ENCODE measurements at regions not wholly inside any gene's neighbourhood (a gene's known extent, or its start where the extent isn't known, plus 50 kb on each side); places are given as distances from the start of the nearest gene placed in this dataset.

- DNase-seq (ENCODE audit: low read depth, low spot score): no peak
- Mint-ChIP-seq H3K27me3 (ENCODE audit: low read depth) (no peaks in the 10 kb centered on the region), H3K36me3 (ENCODE audit: low read depth) (no peaks in the 10 kb centered on the region), H3K27ac (ENCODE audit: unreplicated experiment) (no peak overlapping the region), H3K9me3 (peaks cover 3% of the 10 kb centered on the region), H3K4me1 (no peaks in the 10 kb centered on the region), H3K4me3 (no peak overlapping the region)
- TF ChIP-seq CTCF (conservative IDR thresholded peaks at IDR 0.05): no peak
Observed at GRCh38 chr15:54810496-54810895, 386.2 kb downstream of the RSL24D1 start.

GRCh38 chr15:54810031-54810430 lies 386.7 kb downstream of the RSL24D1 start:
- TF ChIP-seq CTCF (conservative IDR thresholded peaks at IDR 0.05): no peak
- Mint-ChIP-seq H3K9me3 (peaks cover 3% of the 10 kb centered on the region), H3K27me3 (ENCODE audit: low read depth) (no peaks in the 10 kb centered on the region), H3K36me3 (ENCODE audit: low read depth) (no peaks in the 10 kb centered on the region), H3K4me3 (no peak overlapping the region), H3K4me1 (no peaks in the 10 kb centered on the region), H3K27ac (ENCODE audit: unreplicated experiment) (no peak overlapping the region)
- DNase-seq (ENCODE audit: low read depth, low spot score): no peak

- H3K36me3 Mint-ChIP-seq (ENCODE audit: low read depth): no peaks in the 10 kb centered on the region
- no peak for TF ChIP-seq CTCF (conservative IDR thresholded peaks at IDR 0.05)
- no peak overlapping the region for H3K27ac Mint-ChIP-seq (ENCODE audit: unreplicated experiment)
- H3K27me3 Mint-ChIP-seq (ENCODE audit: low read depth): no peaks in the 10 kb centered on the region
- no peak overlapping the region for H3K4me3 Mint-ChIP-seq
- no peaks in the 10 kb centered on the region for H3K4me1 Mint-ChIP-seq
- H3K9me3 Mint-ChIP-seq: peaks cover 3% of the 10 kb centered on the region
- DNase-seq (ENCODE audit: low read depth, low spot score): no peak
Observed at GRCh38 chr15:54808321-54808720, 388.4 kb downstream of the RSL24D1 start.

GRCh38 chr15:54803987-54804386 lies 392.8 kb downstream of the RSL24D1 start:
- Mint-ChIP-seq H3K27me3 (ENCODE audit: low read depth) (no peaks in the 10 kb centered on the region), H3K4me1 (no peaks in the 10 kb centered on the region), H3K27ac (ENCODE audit: unreplicated experiment) (no peak overlapping the region), H3K36me3 (ENCODE audit: low read depth) (no peaks in the 10 kb centered on the region), H3K4me3 (no peak overlapping the region), H3K9me3 (no peaks in the 10 kb centered on the region)
- DNase-seq (ENCODE audit: low read depth, low spot score): no peak
- no peak for TF ChIP-seq CTCF (conservative IDR thresholded peaks at IDR 0.05)

- no peaks in the 10 kb centered on the region for H3K27me3 Mint-ChIP-seq (ENCODE audit: low read depth)
- no peaks in the 10 kb centered on the region for H3K9me3 Mint-ChIP-seq
- DNase-seq (ENCODE audit: low read depth, low spot score): no peak
- H3K27ac Mint-ChIP-seq (ENCODE audit: unreplicated experiment): no peak overlapping the region
- no peaks in the 10 kb centered on the region for H3K4me1 Mint-ChIP-seq
- no peak for TF ChIP-seq CTCF (conservative IDR thresholded peaks at IDR 0.05)
- no peaks in the 10 kb centered on the region for H3K36me3 Mint-ChIP-seq (ENCODE audit: low read depth)
- H3K4me3 Mint-ChIP-seq: no peak overlapping the region
Observed at GRCh38 chr15:54803134-54803808, 393.5 kb downstream of the RSL24D1 start.
